Esophagus squamous epithelium (tissue), 4 donors: ENCODE measurements at regions not wholly inside any gene's neighbourhood (a gene's known extent, or its start where the extent isn't known, plus 50 kb on each side); places are given as distances from the start of the nearest gene placed in this dataset.

Experiments used
- POLR2A ChIP-seq, 4 donors: fragments of 450-650 bp; IDR thresholded peaks; one replicate each; pipeline ENCODE4 v1.6.1; 2017; ENCODE audit warnings: antibody characterized with exemption in 4 of 4, mild to moderate bottlenecking in 4 of 4, moderate library complexity in 3 of 4
- TF ChIP-seq, protein P1 (sequence below), 6 experiments: fragments of 450-650 bp in 4 of 6; fragments of 200-600 bp in 2 of 6; sonication (generic) in 2 of 6; IDR thresholded peaks; one replicate each; pipeline ENCODE4 v1.5.1; 2016 to 2019; ENCODE audit warnings: antibody characterized with exemption in 6 of 6, mild to moderate bottlenecking in 4 of 6, moderate library complexity in 4 of 6

DNA sequence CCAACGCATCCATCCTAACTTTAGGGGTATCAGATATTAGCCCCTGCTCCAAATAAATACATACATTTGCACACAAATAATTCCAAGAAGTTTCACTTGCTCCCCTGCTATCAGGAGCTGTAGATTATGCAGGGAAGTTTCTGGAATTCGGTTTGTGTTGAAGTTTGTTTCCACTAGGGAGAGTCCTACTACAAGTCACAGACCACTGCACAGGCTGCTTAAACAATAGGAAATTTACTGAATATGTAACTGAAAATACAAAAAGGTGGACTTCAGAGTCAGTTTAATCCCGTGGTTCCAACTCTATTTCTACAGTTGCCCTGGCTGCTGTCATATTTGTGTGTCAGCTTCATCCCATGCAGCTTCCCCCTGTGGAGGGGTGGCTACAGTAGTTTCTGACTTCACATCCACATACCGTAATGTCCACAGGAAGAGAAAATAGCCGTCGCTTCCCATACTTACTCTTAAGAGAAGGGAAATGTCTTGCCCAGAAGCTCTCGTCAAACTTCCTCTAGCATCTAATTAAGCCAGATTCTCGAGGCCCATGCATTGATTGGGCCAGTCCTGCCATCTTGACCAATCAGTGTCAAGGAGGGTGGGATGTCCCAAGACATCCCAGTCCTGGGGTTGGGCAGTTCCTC is 286.6 kb downstream of the COG6 start:
- TF ChIP-seq, protein P1, sequence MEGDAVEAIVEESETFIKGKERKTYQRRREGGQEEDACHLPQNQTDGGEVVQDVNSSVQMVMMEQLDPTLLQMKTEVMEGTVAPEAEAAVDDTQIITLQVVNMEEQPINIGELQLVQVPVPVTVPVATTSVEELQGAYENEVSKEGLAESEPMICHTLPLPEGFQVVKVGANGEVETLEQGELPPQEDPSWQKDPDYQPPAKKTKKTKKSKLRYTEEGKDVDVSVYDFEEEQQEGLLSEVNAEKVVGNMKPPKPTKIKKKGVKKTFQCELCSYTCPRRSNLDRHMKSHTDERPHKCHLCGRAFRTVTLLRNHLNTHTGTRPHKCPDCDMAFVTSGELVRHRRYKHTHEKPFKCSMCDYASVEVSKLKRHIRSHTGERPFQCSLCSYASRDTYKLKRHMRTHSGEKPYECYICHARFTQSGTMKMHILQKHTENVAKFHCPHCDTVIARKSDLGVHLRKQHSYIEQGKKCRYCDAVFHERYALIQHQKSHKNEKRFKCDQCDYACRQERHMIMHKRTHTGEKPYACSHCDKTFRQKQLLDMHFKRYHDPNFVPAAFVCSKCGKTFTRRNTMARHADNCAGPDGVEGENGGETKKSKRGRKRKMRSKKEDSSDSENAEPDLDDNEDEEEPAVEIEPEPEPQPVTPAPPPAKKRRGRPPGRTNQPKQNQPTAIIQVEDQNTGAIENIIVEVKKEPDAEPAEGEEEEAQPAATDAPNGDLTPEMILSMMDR (IDR thresholded peaks at IDR 0.05): no peak
- no peak for TF ChIP-seq POLR2A (IDR thresholded peaks at IDR 0.05)
